Osteocyte (in vitro differentiated cells): ENCODE measurements at regions not wholly inside any gene's neighbourhood (a gene's known extent, or its start where the extent isn't known, plus 50 kb on each side); places are given as distances from the start of the nearest gene placed in this dataset.
"Not testable (repeated sequence)": the region's sequence is repeated elsewhere in the genome, so short reads cannot be mapped to it uniquely, and the experiment has no call there.

Experiments
- DNase-seq: peaks from one replicate; pipeline ENCODE4 v3.0.0; 2021; ENCODE audit warnings: mixed read lengths; ENCODE audit not compliant: unreplicated experiment; ENCODE audit errors: extremely low spot score
- H3K27ac Mint-ChIP-seq: one replicate; pipeline ENCODE4 v1.8.0; 2021; ENCODE audit warnings: mild to moderate bottlenecking, mixed read lengths; ENCODE audit not compliant: unreplicated experiment
- H3K27me3 Mint-ChIP-seq: one replicate; pipeline ENCODE4 v1.8.0; 2021; ENCODE audit warnings: mixed read lengths; ENCODE audit not compliant: unreplicated experiment
- H3K36me3 Mint-ChIP-seq: one replicate; pipeline ENCODE4 v1.8.0; 2021; ENCODE audit warnings: mixed read lengths; ENCODE audit not compliant: unreplicated experiment
- H3K4me1 Mint-ChIP-seq: one replicate; pipeline ENCODE4 v1.8.0; 2021; ENCODE audit warnings: mixed read lengths; ENCODE audit not compliant: unreplicated experiment
- H3K4me3 Mint-ChIP-seq: one replicate; pipeline ENCODE4 v1.8.0; 2021; ENCODE audit warnings: mild to moderate bottlenecking, moderate library complexity, mixed read lengths; ENCODE audit not compliant: unreplicated experiment
- H3K9me3 Mint-ChIP-seq: one replicate; pipeline ENCODE4 v1.8.0; 2021; ENCODE audit warnings: mixed read lengths; ENCODE audit not compliant: unreplicated experiment
- CTCF ChIP-seq: fragments of 200-600 bp; sonication (generic); IDR thresholded peaks from 2 replicates; pipeline ENCODE4 v1.5.0; 2021; ENCODE audit warnings: antibody characterized with exemption, mild to moderate bottlenecking, moderate library complexity

- Mint-ChIP-seq H3K27ac (no peak overlapping the region), H3K9me3 (peaks cover 3% of the 10 kb centered on the region), H3K4me1 (peaks cover 42% of the 10 kb centered on the region), H3K27me3 (no peaks in the 10 kb centered on the region), H3K4me3 (no peak overlapping the region), H3K36me3 (no peaks in the 10 kb centered on the region)
- TF ChIP-seq CTCF: no peak
- DNase-seq: no peak
These were observed 176.0 kb downstream of the COX18 start for GRCh38 chr4:72893354-72894066.

- no peak for DNase-seq
- Mint-ChIP-seq H3K4me1 (peaks cover 12% of the 10 kb centered on the region), H3K27me3 (peaks cover 14% of the 10 kb centered on the region), H3K9me3 (no peaks in the 10 kb centered on the region), H3K27ac (no peak overlapping the region), H3K36me3 (no peaks in the 10 kb centered on the region), H3K4me3 (no peak overlapping the region)
- no peak for TF ChIP-seq CTCF
These were observed 181.2 kb downstream of the COX18 start for GRCh38 chr4:72888331-72888730.

GRCh38 chr4:72887152-72887551, 182.4 kb downstream of the COX18 start:
- no peak for TF ChIP-seq CTCF

GRCh38 chr4:72886602-72887001, 182.9 kb downstream of the COX18 start:
- no peak overlapping the region for H3K4me3 Mint-ChIP-seq
- H3K9me3 Mint-ChIP-seq: no peaks in the 10 kb centered on the region
- peak; percentile 39 for TF ChIP-seq CTCF
- no peak for DNase-seq
- no peaks in the 10 kb centered on the region for H3K36me3 Mint-ChIP-seq
- no peaks in the 10 kb centered on the region for H3K4me1 Mint-ChIP-seq
- H3K27ac Mint-ChIP-seq: no peak overlapping the region
- peaks cover 23% of the 10 kb centered on the region for H3K27me3 Mint-ChIP-seq

More at GRCh38 chr4:72887152-72887551, 182.4 kb downstream of the COX18 start:
- Mint-ChIP-seq H3K27ac (no peak overlapping the region), H3K9me3 (no peaks in the 10 kb centered on the region), H3K4me1 (no peaks in the 10 kb centered on the region), H3K4me3 (no peak overlapping the region), H3K27me3 (peaks cover 17% of the 10 kb centered on the region), H3K36me3 (no peaks in the 10 kb centered on the region)
- no peak for DNase-seq

- H3K9me3 Mint-ChIP-seq, H3K36me3 Mint-ChIP-seq, H3K4me3 Mint-ChIP-seq, H3K4me1 Mint-ChIP-seq, DNase-seq, H3K27ac Mint-ChIP-seq: not testable (repeated sequence)
- peaks cover 23% of the 10 kb centered on the region for H3K27me3 Mint-ChIP-seq
These were observed 185.3 kb downstream of the COX18 start for GRCh38 chr4:72884225-72884624.
